ACHN (cell line): ENCODE measurements at regions not wholly inside any gene's neighbourhood (a gene's known extent, or its start where the extent isn't known, plus 50 kb on each side); places are given as distances from the start of the nearest gene placed in this dataset.
A peak's percentile ranks its signal among the peaks of the same experiment; 100 is the strongest.
"Not testable (repeated sequence)": the region's sequence is repeated elsewhere in the genome, so short reads cannot be mapped to it uniquely, and the experiment has no call there.

Source experiments
- DNase-seq: peaks from one replicate; pipeline ENCODE4 v3.0.0-alpha.2; 2015
- in situ Hi-C: cut with HindIII; loops from 2 replicates; pipeline ENCODE4 v1.10.0; 2017; ENCODE audit warnings: low sequenced_read_pairs, low pct_ligation_motif_present, low pct_unique_long_range_greater_than_20kb

DNA sequence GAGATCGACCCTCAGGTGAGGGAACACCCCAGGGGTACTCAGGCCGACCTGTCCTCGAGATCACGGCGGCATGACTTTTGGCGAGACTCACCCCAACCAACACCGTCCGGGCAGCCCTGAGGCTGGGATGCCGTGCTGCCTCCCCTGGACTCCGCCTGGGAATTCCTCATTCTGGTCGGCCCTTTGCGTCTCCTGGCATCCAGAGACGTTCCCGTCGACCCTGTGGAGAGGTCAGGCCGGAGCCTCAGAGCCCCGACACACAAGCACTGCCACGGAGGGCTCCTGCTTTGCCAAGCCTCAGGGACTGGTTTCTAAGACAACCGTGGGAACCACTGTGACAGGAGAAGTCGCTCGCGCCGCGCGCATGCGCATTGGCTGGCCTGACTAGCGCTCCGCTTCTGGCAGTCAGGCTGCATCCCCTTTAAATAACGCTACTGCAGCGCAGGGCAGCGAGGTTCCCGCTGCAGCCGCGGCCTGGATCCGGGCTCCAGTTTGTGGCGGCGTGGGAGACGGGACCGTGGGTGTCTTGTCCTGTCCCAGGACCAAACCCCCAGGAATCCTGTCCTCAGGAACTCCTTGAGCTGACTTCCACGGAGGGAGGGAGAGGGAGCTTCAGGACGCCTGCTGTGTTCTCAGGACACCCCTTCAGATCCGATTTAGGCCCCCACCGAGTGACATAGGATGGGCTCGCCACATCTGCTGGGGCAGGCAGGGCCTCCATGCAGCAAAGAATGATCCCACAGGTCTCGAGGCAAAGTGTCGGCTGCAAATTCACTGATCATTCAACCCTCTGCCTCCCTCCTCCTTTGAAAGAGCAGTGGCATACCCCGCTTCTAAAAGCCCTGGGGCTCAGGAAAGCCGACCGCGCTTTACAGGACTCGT lies 163.2 kb upstream of the ZNF337 start:
- DNase-seq = no peak
- in situ Hi-C loops = no loop called here

DNA sequence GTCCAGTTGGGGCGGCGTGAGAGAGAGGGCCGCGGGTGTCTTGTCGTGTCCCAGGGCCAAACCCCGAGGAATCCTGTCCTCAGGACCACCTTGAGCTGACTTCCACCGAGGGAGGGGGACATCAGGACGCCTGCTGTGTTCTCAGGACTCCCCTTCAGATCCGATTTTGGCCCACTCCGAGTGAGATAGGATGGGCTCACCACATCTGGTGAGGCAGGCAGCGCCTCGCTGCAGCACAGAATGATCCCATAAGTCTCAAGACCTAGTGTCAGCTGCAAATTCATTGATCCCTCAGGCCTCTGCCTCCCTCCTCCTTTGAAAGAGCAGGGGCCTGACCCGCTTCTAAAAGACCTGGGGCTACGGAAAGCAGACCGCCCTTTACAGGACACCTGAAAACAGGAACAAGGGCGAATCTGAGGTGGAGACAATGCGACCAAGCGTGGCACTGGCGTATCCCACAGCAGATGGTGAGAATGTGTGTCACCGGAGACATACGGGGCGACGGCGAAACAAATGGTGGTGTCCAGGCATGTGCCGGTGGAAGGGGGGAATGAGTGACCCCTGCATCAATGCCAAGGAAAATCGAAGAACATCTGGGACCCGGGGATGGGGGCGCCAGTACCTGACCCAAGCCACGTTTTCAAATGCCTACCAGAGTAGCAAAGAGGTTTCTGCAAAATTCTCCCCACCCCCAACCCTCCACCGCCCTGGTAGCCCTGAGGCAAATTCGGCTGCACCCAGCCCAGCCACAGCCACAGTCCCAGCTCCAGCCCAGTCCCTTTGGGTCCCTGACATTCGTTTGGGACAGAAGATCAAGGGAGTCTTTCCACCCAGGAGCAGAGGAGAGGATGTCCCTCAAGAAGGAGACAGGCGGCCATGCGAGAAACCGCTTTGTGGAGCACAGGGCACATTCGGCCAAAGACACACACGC lies 162.1 kb upstream of the ZNF337 start:
- DNase-seq = no peak
- in situ Hi-C loops = no loop called here

DNA sequence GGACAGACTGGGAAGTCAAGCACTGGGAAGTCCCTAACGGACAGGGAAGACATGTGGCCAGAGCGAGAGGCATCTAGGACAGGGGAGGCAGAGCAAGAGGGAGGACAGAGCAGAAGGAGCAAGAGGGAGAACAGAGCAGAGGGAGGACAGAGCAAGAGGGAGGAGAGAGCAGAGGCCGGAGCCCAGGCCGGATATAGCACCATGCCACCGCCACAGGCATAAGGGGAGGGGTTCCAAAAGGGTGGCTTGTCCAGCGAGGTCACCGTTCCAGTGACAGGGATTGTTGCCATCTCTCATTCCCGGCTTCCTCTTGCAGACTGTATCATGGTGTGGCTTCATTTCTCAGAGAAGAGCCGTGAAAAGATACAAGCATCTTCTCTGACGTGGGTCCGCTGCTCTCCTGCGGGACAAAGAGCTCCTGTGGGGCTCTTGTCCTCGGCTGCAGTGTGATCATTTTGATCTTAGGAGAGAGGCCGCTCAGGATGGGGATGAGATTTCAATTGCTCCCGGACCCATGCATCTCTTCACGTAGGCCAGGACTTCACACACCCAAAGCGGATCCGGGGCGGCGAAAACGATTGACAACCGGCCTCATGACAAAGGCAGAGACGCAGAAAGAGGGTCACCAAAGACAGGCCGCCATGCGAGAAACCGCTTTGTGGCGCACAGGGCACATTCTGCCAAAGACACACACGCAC lies 160.6 kb upstream of the ZNF337 start:
- in situ Hi-C loops, DNase-seq: not testable (repeated sequence)

DNA sequence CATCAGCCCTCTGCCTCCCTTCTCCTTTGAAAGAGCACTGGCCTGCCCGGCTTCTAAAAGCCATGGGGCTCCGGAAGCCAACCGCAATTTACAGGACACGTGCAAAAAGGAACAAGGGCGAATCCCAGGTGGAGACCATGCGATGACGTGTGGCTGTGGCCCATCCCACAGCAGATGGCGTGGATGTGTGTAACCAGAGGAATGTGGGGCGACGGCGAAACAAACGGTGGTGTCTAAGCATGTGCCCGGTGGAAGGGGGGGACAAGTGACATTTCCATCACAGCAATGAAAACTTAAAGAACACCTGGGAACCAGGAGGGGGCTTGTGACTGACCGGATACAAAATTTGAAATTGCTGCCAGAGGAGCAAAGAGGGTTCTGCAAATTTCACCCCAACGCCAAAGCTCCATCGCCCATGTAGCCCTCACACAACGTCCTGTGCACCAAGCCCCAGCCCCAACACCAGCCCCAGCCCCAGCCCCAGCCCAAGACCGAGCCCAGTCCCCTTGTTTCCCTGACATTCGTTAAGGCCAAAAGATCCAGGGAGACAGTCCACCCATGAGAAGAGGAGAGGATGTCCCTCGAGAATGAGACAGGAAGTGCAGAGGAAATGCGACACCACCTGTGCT lies 159.7 kb upstream of the ZNF337 start:
- DNase-seq = no peak
- in situ Hi-C loops = no loop called here

DNA sequence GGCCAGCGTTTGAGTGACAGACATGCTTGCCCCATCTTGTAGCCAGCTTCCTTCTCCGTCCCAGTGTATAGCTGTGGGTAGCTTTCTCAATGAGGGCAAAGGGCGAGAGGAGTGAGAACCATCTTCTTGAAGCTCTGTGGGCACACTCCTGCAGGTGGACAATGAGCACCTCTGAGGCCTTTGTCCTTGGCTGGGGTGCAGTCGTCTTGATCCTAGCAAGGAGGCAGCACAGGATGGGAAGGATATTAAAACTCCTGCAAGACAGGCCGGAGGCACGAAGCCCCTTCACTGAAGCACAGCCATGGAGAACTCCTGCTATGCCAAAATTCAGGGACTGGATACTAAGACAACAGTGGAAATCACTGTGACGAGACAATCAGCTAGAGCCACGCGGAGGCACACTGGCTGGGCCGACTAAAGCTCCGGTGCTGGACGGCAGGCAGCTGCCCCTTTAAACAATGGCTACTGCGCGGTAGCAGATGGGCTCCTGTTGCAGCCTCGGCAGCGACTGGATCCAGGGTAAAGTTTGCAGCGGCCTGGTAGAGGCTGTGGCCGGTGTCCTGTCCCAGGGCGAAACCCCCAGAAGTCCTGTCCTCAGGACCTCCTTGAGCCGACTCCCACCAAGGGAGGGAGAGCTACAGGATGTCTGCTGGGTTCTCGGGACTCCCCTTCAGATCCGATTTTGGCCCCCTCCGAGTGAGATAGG lies 159.0 kb upstream of the ZNF337 start:
- in situ Hi-C loops, DNase-seq: not testable (repeated sequence)

DNA sequence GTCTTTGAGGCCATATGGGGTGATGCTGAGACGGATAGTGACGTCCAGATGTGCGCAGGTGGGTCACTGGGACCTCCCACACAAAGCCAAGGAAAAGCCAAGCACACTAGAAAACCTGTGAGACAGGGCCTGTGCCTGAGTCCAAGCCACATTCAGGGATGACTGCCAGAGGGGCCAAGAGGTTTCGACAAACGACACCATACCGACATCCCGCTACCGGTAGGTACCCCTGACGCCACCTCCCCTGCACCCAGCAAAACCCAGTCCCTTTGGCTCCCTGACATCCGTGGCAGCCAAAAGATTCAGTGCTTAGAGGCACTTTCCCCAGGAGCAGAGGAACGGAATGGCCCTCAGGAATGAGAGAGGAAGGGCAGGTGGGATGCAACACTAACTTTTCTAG lies 158.0 kb upstream of the ZNF337 start:
- in situ Hi-C loops, DNase-seq: not testable (repeated sequence)

DNA sequence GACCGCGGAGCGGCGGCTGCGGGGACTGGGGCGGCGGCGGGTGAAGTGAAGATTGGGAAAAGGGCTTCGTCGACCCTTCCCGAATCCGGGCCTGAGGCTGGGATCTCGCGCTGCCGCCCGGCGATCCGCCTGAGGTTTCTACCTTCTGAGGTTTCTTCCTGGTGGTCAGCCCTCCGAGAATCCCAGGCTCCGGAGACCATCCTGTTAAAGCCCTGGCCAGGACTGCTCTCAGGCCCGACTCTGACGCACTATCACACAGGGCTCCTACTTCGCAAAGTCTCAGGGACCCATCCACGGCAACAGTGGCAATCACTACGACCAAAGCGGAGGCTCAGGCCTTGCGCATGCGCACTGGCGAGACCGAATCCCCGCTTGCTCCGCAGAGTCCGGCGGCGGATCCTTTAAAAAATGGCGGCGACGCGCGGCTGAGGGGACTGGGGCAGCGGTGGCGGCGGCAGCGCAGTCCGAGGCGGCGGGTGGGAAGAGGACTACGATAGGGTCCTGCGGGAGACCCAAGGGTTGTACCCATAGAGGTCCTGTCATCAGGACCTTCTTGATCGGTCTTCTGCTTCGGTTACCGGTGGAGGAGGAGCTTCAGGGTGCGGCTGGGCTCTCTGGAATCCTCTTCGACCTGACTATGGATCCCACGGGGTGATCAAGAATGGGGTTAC lies 157.2 kb upstream of the ZNF337 start:
- in situ Hi-C loops = not testable (repeated sequence)
- DNase-seq = peak; percentile 79

DNA sequence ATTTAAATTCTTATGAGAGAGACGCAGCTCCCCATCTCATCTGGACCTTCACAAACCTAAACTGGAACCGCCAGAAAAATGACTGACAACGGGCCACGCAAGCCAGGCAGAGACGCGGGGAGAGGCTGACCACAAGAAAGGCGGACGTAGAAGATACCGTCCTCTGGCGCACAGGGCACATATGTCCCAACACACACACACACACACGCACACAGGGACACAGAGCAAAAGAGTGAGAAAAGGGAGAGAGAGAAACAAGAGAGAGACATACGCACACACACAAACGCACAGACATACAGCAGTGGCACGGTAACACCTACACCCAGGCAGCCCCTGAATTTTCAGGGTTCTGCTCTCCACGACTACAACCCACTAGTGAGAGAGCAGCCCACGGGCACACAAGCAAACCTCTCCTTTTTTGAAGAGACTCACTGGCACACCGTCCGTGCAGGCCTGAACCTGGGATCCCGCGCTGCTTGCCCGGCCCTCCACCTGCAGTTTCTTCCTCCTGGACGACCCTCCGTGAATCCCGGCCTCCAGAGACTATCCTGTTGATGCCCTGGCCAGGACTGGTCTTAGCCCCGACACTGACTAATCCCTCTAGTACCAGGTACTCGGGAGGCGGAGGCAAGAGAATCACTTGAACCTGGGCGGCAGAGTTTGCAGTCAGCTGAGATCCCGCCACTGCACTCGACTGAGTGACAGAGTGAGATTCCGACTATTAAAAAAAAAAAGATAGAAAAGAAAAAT lies 156.5 kb upstream of the ZNF337 start:
- in situ Hi-C loops, DNase-seq: not testable (repeated sequence)

DNA sequence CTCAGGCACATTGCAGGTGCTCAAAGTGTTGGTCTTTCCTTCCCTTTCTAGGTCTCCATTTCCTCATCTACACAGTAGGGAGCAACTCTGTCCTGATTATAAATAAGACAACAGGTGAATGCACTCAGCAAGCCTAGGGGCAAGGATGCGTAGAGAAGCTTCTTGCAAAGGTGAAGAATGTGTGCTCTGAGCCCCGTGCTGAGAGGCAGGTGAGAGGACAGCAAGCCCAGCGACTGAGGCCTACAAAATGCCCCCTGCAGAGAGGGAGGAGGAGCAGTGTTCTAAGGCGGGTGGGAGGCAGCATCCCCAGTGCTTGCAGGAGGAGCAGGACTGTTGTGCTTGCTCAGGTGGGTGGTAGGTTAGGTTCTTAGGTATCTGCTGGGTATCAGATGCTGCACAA lies 153.5 kb upstream of the ZNF337 start:
- in situ Hi-C loops, DNase-seq: not testable (repeated sequence)

DNA sequence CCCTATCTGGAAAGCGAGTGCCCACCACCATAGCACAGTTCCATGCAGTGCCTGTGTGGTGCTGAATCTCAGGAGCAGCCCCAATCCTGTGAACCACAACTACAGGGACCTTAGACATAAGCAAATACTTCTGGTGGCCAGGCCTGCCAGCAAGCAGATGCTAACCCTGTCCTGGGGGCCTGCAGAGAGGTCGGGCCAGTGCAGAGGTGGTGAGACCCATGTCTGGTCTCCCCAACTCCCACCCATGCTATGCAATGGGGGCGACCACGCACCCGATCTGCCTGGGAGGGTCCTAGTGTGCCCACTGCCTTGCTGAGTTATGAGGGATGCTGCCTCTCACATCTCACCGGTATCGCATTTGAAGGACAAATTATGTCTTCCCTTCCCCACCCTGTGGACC lies 151.6 kb upstream of the ZNF337 start:
- no peak for DNase-seq
- in situ Hi-C loops = no loop called here

DNA sequence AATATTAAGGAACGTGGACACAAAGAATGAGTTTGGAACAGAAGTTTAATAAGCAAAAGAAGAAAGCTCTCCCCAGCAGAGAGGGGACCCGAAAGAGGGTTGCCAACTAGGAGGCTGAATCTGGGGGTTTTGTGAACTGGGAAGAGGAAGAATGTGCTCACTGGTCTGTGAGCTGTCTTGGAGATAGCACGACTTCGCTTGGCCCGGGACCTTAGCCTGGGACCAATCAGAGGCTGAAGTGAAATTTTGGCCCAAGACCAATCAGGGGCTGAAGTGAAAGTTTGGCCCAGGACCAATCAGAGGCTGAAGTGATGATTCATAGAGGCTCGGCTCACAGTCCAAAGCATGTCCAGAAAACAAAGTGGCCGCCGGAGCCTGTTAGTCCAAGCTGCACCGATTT lies 148.0 kb upstream of the ZNF337 start:
- DNase-seq, in situ Hi-C loops: not testable (repeated sequence)

DNA sequence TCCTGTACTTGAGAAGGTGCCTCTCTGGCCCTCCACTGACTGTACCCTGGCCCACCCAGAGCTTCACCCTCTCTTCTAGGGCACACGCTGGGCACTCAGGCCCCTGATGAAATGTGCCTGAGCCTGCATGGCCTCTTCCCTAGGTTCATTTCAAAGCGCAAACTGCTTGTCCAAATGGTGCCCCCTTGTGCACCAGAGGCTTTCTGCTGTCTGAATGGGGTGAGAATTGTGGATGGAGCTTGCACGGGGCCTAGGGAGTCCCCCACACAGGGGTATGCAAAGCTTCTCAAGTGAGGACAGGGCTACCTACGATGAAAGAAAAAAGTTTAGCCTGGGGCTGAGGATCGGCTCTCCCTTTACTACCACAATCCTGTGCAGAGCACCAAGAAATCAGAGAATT lies 116.9 kb upstream of the ZNF337 start:
- DNase-seq, in situ Hi-C loops: not testable (repeated sequence)

DNA sequence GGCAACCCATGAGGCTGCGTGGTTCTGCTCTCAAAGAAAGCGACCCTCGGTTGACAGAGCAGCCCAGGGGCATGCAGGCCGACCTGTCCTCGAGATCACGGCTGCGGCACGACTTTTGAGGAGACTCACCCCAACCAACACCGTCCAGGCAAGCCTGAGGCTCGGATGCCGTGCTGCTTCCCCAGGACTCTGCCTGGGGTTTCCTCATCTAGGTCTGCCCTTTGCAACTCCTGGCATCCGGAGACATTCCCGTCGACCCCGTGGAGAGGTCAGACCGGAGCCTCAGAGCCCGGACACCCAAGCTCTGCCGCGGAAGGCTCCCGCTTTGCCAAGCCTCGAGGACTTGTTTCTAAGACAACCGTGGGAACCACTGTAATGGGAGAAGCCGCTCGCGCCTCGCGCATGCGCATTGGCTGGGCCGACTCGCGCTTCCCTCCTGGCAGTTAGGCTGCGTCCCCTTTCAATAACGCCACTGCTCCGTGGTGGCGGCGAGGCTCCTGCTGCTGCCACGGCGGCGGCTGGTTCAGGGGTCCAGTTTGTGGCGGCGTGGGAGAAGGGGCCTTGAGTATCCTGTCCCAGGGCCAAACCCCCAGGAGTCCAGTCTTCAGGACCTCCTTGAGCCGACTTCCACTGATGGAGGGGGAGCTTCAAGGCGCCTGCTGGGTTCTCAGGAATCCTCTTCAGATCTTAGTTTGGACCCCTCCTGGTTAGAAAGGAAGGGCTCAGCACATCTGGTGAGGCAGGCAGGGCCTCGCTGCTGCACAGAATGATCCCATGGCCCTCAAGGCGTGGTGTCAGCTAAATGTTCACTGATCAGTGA lies 101.7 kb upstream of the ZNF337 start:
- DNase-seq, in situ Hi-C loops: not testable (repeated sequence)

DNA sequence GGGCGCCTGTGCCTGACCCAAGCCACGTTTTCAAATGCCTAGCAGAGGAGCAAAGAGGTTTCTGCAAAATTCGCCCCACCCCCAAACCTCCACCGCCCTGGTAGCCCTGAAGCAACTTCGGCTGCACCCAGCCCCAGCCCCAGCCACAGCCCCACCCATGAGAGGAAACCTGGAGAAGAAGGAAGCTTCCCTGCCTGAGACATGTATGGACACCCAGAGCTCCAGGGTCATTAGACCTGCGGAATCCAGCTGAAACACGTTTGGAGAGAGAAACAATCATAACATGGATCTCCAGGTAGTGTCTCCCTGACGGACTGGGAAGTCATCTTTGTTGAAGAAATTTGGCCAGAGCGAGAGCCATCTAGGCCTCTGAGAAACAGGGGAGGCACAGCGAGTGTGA lies 100.4 kb upstream of the ZNF337 start:
- in situ Hi-C loops = not testable (repeated sequence)

DNA sequence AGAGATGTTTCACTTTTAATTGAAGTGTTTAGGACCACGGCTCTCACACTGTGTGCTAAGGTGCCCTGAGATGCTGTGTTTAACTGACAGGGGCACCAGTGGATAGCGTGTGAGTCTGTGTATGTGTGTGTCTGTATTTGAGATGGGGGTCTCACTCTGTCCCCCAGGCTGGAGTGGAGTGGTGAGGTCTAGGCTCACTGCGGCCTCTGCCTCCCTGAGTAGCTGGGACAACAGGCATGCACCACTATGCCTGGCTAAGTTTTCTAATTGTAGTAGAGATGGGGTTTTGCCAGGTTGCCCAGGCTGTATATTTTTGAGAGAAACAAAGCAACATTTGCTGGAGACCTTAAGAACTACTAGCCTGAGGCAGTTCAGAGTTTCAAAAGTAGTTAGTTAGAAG lies 80.6 kb upstream of the ZNF337 start:
- in situ Hi-C loops, DNase-seq: not testable (repeated sequence)

More for the DNA sequence above, 100.4 kb upstream of the ZNF337 start:
- not testable (repeated sequence) for DNase-seq

DNA sequence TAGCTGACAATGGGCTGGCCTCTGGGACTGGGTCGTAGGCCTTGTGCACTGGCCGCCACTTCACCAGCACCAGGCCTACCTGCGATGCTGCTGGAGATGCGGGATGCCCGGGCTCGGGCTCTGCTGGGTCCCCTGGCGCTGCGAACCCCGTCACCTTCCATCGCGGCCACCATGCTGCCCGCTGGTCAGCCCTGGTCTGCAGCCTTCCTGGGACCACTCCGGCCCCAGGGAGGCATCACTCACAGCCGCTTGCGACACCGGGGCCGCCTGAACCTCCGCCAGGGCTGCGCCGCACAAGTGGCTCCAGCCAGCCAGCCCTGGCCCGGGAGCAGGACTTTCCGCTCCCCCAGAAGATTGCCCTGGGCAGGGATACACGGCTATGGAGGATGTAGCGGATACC lies 78.1 kb upstream of the ZNF337 start:
- in situ Hi-C loops, DNase-seq: not testable (repeated sequence)
